OCI-LY3 (cell line): ENCODE measurements at regions not wholly inside any gene's neighbourhood (a gene's known extent, or its start where the extent isn't known, plus 50 kb on each side); places are given as distances from the start of the nearest gene placed in this dataset.

Experiments used
- H2AFZ ChIP-seq: fragments of 200-600, 300-600 bp; shearing (Covaris generic); 2 replicates; pipeline ENCODE4 v1.6.0; 2014; ENCODE audit warnings: antibody characterized with exemption, low read depth, low read length
- H3K27ac ChIP-seq: fragments of 200-600, 300-600 bp; sonication (generic); 2 replicates; pipeline ENCODE4 v1.5.1; 2014; ENCODE audit warnings: mild to moderate bottlenecking, low read length, moderate library complexity, mixed read lengths
- H3K27me3 ChIP-seq: fragments of 200-600, 300-600 bp; sonication (generic); 2 replicates; pipeline ENCODE4 v1.6.1; 2014; ENCODE audit warnings: low read depth, low read length, mixed read lengths
- H3K36me3 ChIP-seq: fragments of 200-600, 300-600 bp; sonication (generic); replicated peaks from 2 replicates; pipeline ENCODE3; 2014; ENCODE audit warnings: low read depth, low read length, mixed read lengths
- H3K4me1 ChIP-seq: fragments of 300-600, 200-600 bp; sonication (generic); 2 replicates; pipeline ENCODE4 v1.6.1; 2014; ENCODE audit warnings: low read length, mixed read lengths
- H3K4me2 ChIP-seq: fragments of 200-600, 300-600 bp; sonication (generic); 2 replicates; pipeline ENCODE4 v1.6.1; 2014; ENCODE audit warnings: low read length, mixed read lengths
- H3K4me3 ChIP-seq: fragments of 300-600, 200-600 bp; sonication (generic); 2 replicates; pipeline ENCODE4 v1.5.1; 2014; ENCODE audit warnings: antibody characterized with exemption, mild to moderate bottlenecking, low read length, moderate library complexity
- H3K79me2 ChIP-seq: fragments of 300-600, 200-600 bp; shearing (Covaris generic); 2 replicates; pipeline ENCODE4 v1.6.1; 2014; ENCODE audit warnings: mild to moderate bottlenecking, low read length, mixed read lengths
- H3K9ac ChIP-seq: fragments of 300-600, 200-600 bp; shearing (Covaris generic); 2 replicates; pipeline ENCODE4 v1.6.0; 2014; ENCODE audit warnings: mild to moderate bottlenecking, low read length, moderate library complexity
- H3K9me3 ChIP-seq: fragments of 200-600, 300-600 bp; shearing (Covaris generic); 2 replicates; pipeline ENCODE4 v1.6.1; 2014; ENCODE audit warnings: low read length, mixed read lengths; ENCODE audit not compliant: insufficient read depth
- H4K20me1 ChIP-seq: fragments of 200-600, 300-600 bp; sonication (generic); 2 replicates; pipeline ENCODE4 v1.6.1; 2016; ENCODE audit warnings: low read length, mixed read lengths; ENCODE audit not compliant: insufficient read depth
- EZH2phosphoT487 ChIP-seq: fragments of 200-600 bp; shearing (Covaris generic); IDR thresholded peaks from 2 replicates; pipeline ENCODE4 v1.6.1; 2018; ENCODE audit warnings: antibody characterized with exemption, mixed run types, low read depth
- TF ChIP-seq, protein P1 (sequence below): fragments of 200-600, 300-600 bp; sonication (generic); IDR thresholded peaks from 2 replicates; pipeline ENCODE4 v1.5.1; 2014; ENCODE audit warnings: antibody characterized with exemption, low read length, low read depth

GRCh38 chr4:181962321-181962720, 280.9 kb upstream of the TENM3 start:
- H3K4me2 ChIP-seq, result no peak overlapping the region
- no peak for TF ChIP-seq EZH2phosphoT487
- TF ChIP-seq, protein P1, sequence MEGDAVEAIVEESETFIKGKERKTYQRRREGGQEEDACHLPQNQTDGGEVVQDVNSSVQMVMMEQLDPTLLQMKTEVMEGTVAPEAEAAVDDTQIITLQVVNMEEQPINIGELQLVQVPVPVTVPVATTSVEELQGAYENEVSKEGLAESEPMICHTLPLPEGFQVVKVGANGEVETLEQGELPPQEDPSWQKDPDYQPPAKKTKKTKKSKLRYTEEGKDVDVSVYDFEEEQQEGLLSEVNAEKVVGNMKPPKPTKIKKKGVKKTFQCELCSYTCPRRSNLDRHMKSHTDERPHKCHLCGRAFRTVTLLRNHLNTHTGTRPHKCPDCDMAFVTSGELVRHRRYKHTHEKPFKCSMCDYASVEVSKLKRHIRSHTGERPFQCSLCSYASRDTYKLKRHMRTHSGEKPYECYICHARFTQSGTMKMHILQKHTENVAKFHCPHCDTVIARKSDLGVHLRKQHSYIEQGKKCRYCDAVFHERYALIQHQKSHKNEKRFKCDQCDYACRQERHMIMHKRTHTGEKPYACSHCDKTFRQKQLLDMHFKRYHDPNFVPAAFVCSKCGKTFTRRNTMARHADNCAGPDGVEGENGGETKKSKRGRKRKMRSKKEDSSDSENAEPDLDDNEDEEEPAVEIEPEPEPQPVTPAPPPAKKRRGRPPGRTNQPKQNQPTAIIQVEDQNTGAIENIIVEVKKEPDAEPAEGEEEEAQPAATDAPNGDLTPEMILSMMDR, result no peak
- H3K36me3 ChIP-seq, result no peaks in the 10 kb centered on the region
- H3K27me3 ChIP-seq, result no peaks in the 10 kb centered on the region
- no peak overlapping the region; the same call in 1 of the 2 replicates for H2AFZ ChIP-seq
- H3K9ac ChIP-seq, result no peak overlapping the region
- no peaks in the 10 kb centered on the region for H3K9me3 ChIP-seq
- no peaks in the 10 kb centered on the region for H3K4me1 ChIP-seq
- H3K4me3 ChIP-seq, result no peak overlapping the region
- no peak overlapping the region for H3K27ac ChIP-seq
- H4K20me1 ChIP-seq, result no peaks in the 10 kb centered on the region
- H3K79me2 ChIP-seq, result no peaks in the 10 kb centered on the region

GRCh38 chr4:181964731-181965130, 278.5 kb upstream of the TENM3 start:
- TF ChIP-seq, protein P1, result no peak
- TF ChIP-seq EZH2phosphoT487, result no peak
- Histone ChIP-seq H3K36me3 (no peaks in the 10 kb centered on the region), H3K9ac (no peak overlapping the region), H3K4me2 (no peak overlapping the region), H3K4me3 (no peak overlapping the region), H2AFZ (no peak overlapping the region), H3K79me2 (no peaks in the 10 kb centered on the region), H3K9me3 (no peaks in the 10 kb centered on the region), H3K4me1 (no peaks in the 10 kb centered on the region), H4K20me1 (no peaks in the 10 kb centered on the region), H3K27me3 (no peaks in the 10 kb centered on the region), H3K27ac (no peak overlapping the region)

GRCh38 chr4:181966104-181966551, 277.1 kb upstream of the TENM3 start:
- H3K4me2 ChIP-seq, result no peak overlapping the region
- H3K79me2 ChIP-seq, result no peaks in the 10 kb centered on the region
- TF ChIP-seq, protein P1, result no peak
- TF ChIP-seq EZH2phosphoT487, result no peak
- no peak overlapping the region for H3K27ac ChIP-seq
- H4K20me1 ChIP-seq, result no peaks in the 10 kb centered on the region
- H3K4me3 ChIP-seq, result no peak overlapping the region
- H3K4me1 ChIP-seq, result peaks cover 10% of the 10 kb centered on the region
- H3K9me3 ChIP-seq, result no peaks in the 10 kb centered on the region
- no peak overlapping the region for H2AFZ ChIP-seq
- H3K27me3 ChIP-seq, result no peaks in the 10 kb centered on the region
- H3K9ac ChIP-seq, result no peak overlapping the region
- H3K36me3 ChIP-seq, result no peaks in the 10 kb centered on the region

- H3K4me2 ChIP-seq, result no peak overlapping the region
- H3K4me1 ChIP-seq, result peaks cover 20% of the 10 kb centered on the region
- H2AFZ ChIP-seq, result no peak overlapping the region
- H3K27ac ChIP-seq, result no peak overlapping the region
- H3K9ac ChIP-seq, result no peak overlapping the region
- H3K9me3 ChIP-seq, result no peaks in the 10 kb centered on the region
- no peak overlapping the region for H3K4me3 ChIP-seq
- H3K27me3 ChIP-seq, result no peaks in the 10 kb centered on the region
- H3K36me3 ChIP-seq, result no peaks in the 10 kb centered on the region
- no peak for TF ChIP-seq EZH2phosphoT487
- TF ChIP-seq, protein P1, result no peak
- H3K79me2 ChIP-seq, result no peaks in the 10 kb centered on the region
- H4K20me1 ChIP-seq, result no peaks in the 10 kb centered on the region
Measured at GRCh38 chr4:181967401-181967800, 275.8 kb upstream of the TENM3 start.
